Natural killer cell (primary cell): ENCODE measurements at regions not wholly inside any gene's neighbourhood (a gene's known extent, or its start where the extent isn't known, plus 50 kb on each side); places are given as distances from the start of the nearest gene placed in this dataset.
"Not testable (repeated sequence)": the region's sequence is repeated elsewhere in the genome, so short reads cannot be mapped to it uniquely, and the experiment has no call there.

ENCODE experiments used
- ATAC-seq, 3 donors: fragments of 150-1000 bp in 2 of 3; fragments of 200-7000 bp in 1 of 3; cut with Tn5 transposase; 1 replicate in 1 of 3; 2 replicates in 2 of 3; pipeline ENCODE4 v1.10.0; 2021; ENCODE audit warnings: mild to moderate bottlenecking in 2 of 3, moderate library complexity in 2 of 3
- DNase-seq, 2 donors: peaks; one replicate each; pipeline versions ENCODE4 v3.0.0 to v3.0.0-alpha.2; 2013 to 2021; ENCODE audit warnings: mixed read lengths in 1 of 2
- H3K27ac ChIP-seq: one replicate; pipeline ENCODE4 v1.5.1; 2013; ENCODE audit warnings: mild to moderate bottlenecking, low read length
- H3K27me3 ChIP-seq: one replicate; pipeline ENCODE4 v1.6.1; 2013; ENCODE audit warnings: low read length; ENCODE audit not compliant: control insufficient read depth, insufficient read depth
- H3K36me3 ChIP-seq: one replicate; pipeline ENCODE4 v1.6.1; 2013; ENCODE audit warnings: low read length; ENCODE audit not compliant: control insufficient read depth, insufficient read depth
- H3K4me1 ChIP-seq: one replicate; pipeline ENCODE4 v1.6.1; 2013; ENCODE audit warnings: low read length; ENCODE audit not compliant: control insufficient read depth, insufficient read depth
- H3K4me3 ChIP-seq: one replicate; pipeline ENCODE4 v1.5.1; 2013; ENCODE audit warnings: low read length
- H3K9me3 ChIP-seq: one replicate; pipeline ENCODE4 v1.6.1; 2013; ENCODE audit warnings: low read length; ENCODE audit not compliant: control insufficient read depth, insufficient read depth
- H3K27ac Mint-ChIP-seq, 2 donors: one replicate each; pipeline ENCODE4 v1.8.0; 2022; ENCODE audit warnings: mild to moderate bottlenecking in 2 of 2, mixed read lengths in 2 of 2, moderate library complexity in 1 of 2
- H3K27me3 Mint-ChIP-seq, 2 donors: one replicate each; pipeline ENCODE4 v1.8.0; 2022; ENCODE audit warnings: low read depth in 2 of 2, mixed read lengths in 2 of 2
- H3K36me3 Mint-ChIP-seq: one replicate; pipeline ENCODE4 v1.8.0; 2022; ENCODE audit warnings: mixed read lengths
- H3K4me1 Mint-ChIP-seq, 2 donors: one replicate each; pipeline ENCODE4 v1.8.0; 2022; ENCODE audit warnings: mixed read lengths in 2 of 2
- H3K4me3 Mint-ChIP-seq: one replicate; pipeline ENCODE4 v1.8.0; 2022; ENCODE audit warnings: mild to moderate bottlenecking, moderate library complexity, mixed read lengths
- H3K9me3 Mint-ChIP-seq, 2 donors: one replicate each; pipeline ENCODE4 v1.8.0; 2022; ENCODE audit warnings: mixed read lengths in 2 of 2
- WGBS: methylation state at CpG from one replicate; pipeline ENCODE4 v1.1.7; 2013; ENCODE audit warnings: missing lambda C conversion rate; ENCODE audit not compliant: insufficient coverage; 5-methylcytosine and 5-hydroxymethylcytosine counted together
- intact Hi-C: fragments of 100-400 bp; cut with micrococcal nuclease; formaldehyde crosslinking; loops from one replicate; pipeline ENCODE4 v1.14.2; 2022
- TF ChIP-seq, protein P1 (sequence below): fragments of 200-600 bp; IDR thresholded peaks from one replicate; pipeline ENCODE4 v1.8.0; 2022; ENCODE audit warnings: antibody characterized with exemption

DNA sequence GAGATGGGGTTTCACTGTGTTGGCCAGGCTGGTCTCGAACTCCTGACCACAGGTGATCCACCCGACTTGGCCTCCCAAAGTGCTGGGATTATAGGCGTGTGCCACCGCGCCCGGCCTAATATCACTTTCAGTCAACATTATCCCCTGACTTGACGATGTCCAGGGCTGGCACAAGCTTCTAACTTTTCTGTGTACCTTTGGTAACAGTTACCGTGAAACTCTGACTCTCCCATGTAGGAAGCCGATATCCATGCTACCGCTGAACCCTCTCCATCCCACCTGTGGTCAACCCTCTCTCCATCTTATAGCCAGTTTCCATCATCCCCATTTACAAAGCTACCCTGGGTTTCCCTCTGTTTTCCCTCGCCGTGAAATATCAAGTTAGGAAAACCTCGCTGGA lies 77.5 kb downstream of the CRLF2 start:
- Histone ChIP-seq H3K27ac (no peak overlapping the region), H3K27me3 (no peaks in the 10 kb centered on the region), H3K4me1 (no peaks in the 10 kb centered on the region), H3K4me3 (no peak overlapping the region), H3K36me3 (no peaks in the 10 kb centered on the region), H3K9me3 (no peaks in the 10 kb centered on the region)
- no peaks in the 10 kb centered on the region for H3K4me1 Mint-ChIP-seq
- no peaks in the 10 kb centered on the region for H3K27me3 Mint-ChIP-seq
- ATAC-seq (no peak), DNase-seq (no peak)
- TF ChIP-seq, protein P1, sequence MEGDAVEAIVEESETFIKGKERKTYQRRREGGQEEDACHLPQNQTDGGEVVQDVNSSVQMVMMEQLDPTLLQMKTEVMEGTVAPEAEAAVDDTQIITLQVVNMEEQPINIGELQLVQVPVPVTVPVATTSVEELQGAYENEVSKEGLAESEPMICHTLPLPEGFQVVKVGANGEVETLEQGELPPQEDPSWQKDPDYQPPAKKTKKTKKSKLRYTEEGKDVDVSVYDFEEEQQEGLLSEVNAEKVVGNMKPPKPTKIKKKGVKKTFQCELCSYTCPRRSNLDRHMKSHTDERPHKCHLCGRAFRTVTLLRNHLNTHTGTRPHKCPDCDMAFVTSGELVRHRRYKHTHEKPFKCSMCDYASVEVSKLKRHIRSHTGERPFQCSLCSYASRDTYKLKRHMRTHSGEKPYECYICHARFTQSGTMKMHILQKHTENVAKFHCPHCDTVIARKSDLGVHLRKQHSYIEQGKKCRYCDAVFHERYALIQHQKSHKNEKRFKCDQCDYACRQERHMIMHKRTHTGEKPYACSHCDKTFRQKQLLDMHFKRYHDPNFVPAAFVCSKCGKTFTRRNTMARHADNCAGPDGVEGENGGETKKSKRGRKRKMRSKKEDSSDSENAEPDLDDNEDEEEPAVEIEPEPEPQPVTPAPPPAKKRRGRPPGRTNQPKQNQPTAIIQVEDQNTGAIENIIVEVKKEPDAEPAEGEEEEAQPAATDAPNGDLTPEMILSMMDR = no peak
- no peak overlapping the region for H3K4me3 Mint-ChIP-seq
- 93% methylated on average over 13 of the region's 13 CpGs for WGBS
- intact Hi-C loops = no loop called here
- no peaks in the 10 kb centered on the region for H3K9me3 Mint-ChIP-seq
- no peak overlapping the region for H3K27ac Mint-ChIP-seq
- H3K36me3 Mint-ChIP-seq = no peaks in the 10 kb centered on the region

DNA sequence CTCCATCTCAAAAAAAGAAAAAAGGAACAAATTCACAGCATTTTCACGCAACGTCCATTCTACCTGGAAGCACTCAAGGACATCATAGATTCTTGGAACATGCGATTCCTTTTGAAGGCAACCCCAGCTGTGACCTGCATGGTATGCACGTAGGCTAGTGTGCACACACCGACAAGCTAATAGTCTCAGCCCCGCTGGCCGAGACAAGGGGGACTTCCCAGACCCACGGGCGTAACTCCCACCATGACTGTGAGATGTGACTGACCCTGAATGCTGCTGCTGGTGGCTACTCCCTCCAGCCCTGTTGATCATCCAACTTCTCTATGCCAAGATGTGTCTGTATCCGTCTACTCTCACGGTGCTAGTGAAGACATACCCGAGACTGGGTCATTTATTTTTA lies 78.3 kb downstream of the CRLF2 start:
- no peaks in the 10 kb centered on the region for H3K36me3 ChIP-seq
- 92% methylated on average over 12 of the region's 12 CpGs for WGBS
- H3K4me1 Mint-ChIP-seq = no peaks in the 10 kb centered on the region
- no peaks in the 10 kb centered on the region for H3K27me3 ChIP-seq
- TF ChIP-seq, protein P1 = no peak
- no peak for ATAC-seq
- H3K4me1 ChIP-seq = no peaks in the 10 kb centered on the region
- DNase-seq = no peak
- H3K4me3 ChIP-seq = no peak overlapping the region
- H3K9me3 Mint-ChIP-seq = no peaks in the 10 kb centered on the region
- no peaks in the 10 kb centered on the region for H3K36me3 Mint-ChIP-seq
- intact Hi-C loops = no loop called here
- H3K27ac Mint-ChIP-seq = no peak overlapping the region
- no peak overlapping the region for H3K27ac ChIP-seq
- H3K27me3 Mint-ChIP-seq = no peaks in the 10 kb centered on the region
- no peak overlapping the region for H3K4me3 Mint-ChIP-seq
- no peaks in the 10 kb centered on the region for H3K9me3 ChIP-seq

DNA sequence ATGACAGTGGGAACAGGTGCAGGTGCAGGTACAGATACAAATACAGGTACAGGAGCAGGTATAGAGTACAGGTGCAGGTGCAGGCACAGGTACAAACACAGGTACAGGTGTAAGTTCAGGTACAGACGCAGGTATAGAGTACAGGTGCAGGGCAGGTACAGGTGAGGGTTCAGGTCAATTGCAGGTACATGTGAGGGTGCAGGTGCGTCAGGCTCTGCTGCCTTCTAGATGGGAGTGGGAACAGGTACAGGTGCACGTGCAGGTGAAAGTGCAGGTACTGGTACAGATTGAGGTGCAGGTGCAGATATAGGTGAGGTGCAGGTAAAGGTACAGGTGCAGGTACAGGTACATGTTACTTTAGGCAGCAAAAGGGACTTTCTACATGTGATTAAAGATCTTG lies 85.7 kb downstream of the CRLF2 start:
- TF ChIP-seq, protein P1 = no peak
- Histone ChIP-seq H3K4me1 (no peaks in the 10 kb centered on the region), H3K36me3 (no peaks in the 10 kb centered on the region), H3K27me3 (no peaks in the 10 kb centered on the region), H3K9me3 (no peaks in the 10 kb centered on the region), H3K4me3 (no peak overlapping the region), H3K27ac (no peak overlapping the region)
- intact Hi-C loops = no loop called here
- no peaks in the 10 kb centered on the region for H3K4me1 Mint-ChIP-seq
- DNase-seq = no peak
- H3K4me3 Mint-ChIP-seq = no peak overlapping the region
- no peaks in the 10 kb centered on the region for H3K9me3 Mint-ChIP-seq
- H3K36me3 Mint-ChIP-seq = no peaks in the 10 kb centered on the region
- no peak for ATAC-seq
- no peak overlapping the region for H3K27ac Mint-ChIP-seq
- peaks cover 6 to 10% of the 10 kb centered on the region in 2 donors for H3K27me3 Mint-ChIP-seq
- WGBS = 90% methylated on average over 3 of the region's 3 CpGs

DNA sequence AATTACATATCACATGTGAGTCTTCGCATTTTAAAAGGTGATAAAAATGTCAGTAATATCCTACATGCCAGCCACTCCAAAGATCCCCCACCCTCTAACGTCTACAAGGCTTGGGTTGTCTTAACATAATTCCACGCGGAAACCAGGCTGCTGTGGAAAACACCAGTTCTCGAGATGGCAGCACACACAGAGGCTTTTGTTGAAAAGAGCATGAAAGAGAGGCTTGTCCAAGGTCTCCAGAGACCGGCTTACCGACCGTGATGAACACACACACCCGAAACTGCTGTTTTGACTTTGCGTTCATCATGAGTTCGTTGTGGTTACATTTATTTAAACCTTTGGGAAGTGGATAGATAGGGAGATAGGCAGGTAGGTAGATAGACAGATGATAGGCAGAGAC lies 87.9 kb downstream of the CRLF2 start:
- no peaks in the 10 kb centered on the region for H3K36me3 ChIP-seq
- intact Hi-C loops = no loop called here
- no peaks in the 10 kb centered on the region for H3K36me3 Mint-ChIP-seq
- H3K4me1 ChIP-seq = no peaks in the 10 kb centered on the region
- H3K27me3 Mint-ChIP-seq = peaks cover 6 to 10% of the 10 kb centered on the region in 2 donors
- no peak overlapping the region for H3K27ac Mint-ChIP-seq
- ATAC-seq (no peak), DNase-seq (no peak)
- H3K9me3 Mint-ChIP-seq = no peaks in the 10 kb centered on the region
- H3K4me3 Mint-ChIP-seq = no peak overlapping the region
- H3K4me3 ChIP-seq = no peak overlapping the region
- H3K27ac ChIP-seq = no peak overlapping the region
- no peaks in the 10 kb centered on the region for H3K27me3 ChIP-seq
- H3K9me3 ChIP-seq = no peaks in the 10 kb centered on the region
- 88% methylated on average over 11 of the region's 11 CpGs for WGBS
- no peaks in the 10 kb centered on the region for H3K4me1 Mint-ChIP-seq
- TF ChIP-seq, protein P1 = no peak

DNA sequence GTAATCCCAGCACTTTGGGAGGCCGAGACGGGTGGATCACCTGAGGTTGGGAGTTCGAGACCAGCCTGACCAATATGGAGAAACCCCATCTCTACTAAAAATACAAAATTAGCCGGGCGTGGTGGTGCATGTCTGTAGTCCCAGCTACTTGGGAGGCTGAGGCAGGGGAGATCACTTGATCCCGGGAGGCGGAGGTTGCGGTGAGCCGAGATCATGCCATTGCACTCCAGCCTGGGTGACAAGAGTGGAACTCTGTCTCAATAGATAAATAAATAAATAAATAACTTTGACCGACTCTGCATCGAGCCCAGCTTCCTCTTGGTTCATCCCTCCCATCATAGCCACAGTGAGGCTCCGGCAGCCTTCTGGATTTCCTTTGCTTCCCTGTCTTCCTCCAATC lies 89.6 kb downstream of the CRLF2 start:
- intact Hi-C loops, H3K36me3 Mint-ChIP-seq, H3K4me3 Mint-ChIP-seq, H3K27ac ChIP-seq, H3K4me3 ChIP-seq, H3K9me3 Mint-ChIP-seq, H3K27me3 ChIP-seq, H3K4me1 ChIP-seq, DNase-seq, H3K9me3 ChIP-seq, ATAC-seq, H3K27ac Mint-ChIP-seq, H3K4me1 Mint-ChIP-seq, H3K36me3 ChIP-seq: not testable (repeated sequence)
- H3K27me3 Mint-ChIP-seq = peaks cover 9 to 10% of the 10 kb centered on the region in 2 donors
- 90% methylated on average over 9 of the region's 12 CpGs for WGBS
